GM21528 (cell line): ENCODE measurements at regions not wholly inside any gene's neighbourhood (a gene's known extent, or its start where the extent isn't known, plus 50 kb on each side); places are given as distances from the start of the nearest gene placed in this dataset.

Experiments used
- ATAC-seq: cut with Tn5 transposase; IDR thresholded peaks from one replicate; pipeline ENCODE4 v1.9.1; 2021; ENCODE audit warnings: mild to moderate bottlenecking, moderate library complexity; ENCODE audit not compliant: unreplicated experiment, low FRiP score

DNA sequence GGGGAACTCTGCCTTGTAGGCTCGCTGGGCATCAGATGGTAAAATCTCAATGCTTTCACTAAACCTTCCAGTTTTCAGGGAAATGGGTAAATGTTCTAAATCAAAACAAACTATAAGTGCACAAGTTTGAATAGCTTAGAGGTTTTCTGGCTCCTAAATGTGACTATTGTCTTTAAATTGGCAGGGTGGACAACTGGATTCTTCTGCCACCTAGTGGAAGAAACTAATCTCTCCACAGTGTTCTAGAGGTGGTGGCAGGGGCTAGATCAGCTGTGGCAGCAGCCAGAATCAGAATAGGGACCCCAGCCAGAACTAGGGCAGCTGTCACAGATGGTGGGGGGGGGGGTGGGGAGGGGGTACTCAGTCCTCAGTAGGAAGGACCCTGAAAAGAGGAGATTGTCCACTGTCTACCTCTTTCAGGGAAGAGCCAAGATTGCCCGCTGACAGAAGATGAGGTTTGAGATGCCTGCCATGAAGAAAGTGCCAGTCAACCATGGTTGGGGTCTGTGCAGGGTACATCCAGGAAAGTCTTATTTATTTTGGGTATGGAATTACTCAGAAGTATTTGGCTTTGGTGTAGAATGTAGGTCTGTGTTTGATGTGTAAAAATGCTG lies 201.4 kb downstream of the CCNG2 start:
- no peak for ATAC-seq

DNA sequence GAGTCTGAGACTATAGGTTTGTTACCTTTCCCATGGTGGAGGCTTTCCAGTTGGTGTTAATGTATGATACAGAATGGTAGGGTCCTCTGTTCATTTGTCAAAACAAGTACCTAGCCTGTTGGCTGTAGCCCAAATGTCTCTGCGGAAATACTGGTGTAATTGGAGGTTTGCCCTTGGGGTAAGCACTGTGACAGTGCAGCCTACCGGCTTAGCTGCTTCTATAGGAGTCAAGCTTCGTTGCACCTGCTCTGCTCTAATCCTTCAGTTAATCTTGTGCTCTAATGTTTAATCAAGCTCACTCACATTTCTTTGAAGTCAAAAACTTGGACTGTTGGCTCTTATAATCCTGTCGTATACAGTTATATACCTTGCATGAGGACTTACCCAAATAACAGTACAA lies 203.4 kb downstream of the CCNG2 start:
- ATAC-seq: no peak

DNA sequence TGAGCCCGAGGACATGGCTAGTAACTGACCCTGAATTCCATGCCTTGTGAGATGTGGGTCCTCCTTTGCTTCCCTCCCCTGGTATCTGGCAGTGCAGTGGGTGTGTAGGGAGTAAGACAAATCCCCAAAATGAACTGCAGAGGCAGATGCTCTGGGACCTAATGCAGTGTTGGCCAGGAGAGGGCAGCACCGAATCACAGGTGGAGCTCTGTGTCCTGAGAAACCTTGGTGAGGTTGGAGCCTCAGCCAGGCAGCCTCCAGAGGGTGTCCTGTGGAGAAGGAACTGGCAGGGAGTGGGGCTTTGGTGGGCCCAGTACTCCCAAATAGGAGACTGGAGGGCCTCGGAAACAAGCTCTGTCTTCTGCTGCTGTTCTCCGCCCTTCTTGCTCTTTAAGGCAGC lies 209.9 kb downstream of the CCNG2 start:
- peak; percentile 69 for ATAC-seq

DNA sequence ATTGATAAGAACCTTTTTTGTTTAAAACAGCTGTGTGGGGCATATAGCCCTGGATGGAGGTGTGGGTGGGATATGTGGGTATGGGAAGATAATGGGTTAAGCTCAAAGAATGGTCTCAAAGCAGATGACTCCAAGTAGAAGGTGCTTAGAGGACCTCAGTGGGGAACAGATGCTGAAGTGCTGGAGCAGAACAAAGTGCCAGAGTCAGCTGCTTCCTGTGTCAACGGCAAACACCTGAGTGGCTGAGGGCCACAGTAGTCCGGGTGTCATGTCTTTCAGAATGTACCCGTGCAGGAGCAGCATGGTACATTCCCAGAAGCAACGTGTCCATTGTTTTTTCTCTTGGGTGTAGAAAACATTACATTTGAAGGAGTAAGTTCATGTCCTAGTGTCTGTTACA lies 210.6 kb downstream of the CCNG2 start:
- ATAC-seq: no peak

DNA sequence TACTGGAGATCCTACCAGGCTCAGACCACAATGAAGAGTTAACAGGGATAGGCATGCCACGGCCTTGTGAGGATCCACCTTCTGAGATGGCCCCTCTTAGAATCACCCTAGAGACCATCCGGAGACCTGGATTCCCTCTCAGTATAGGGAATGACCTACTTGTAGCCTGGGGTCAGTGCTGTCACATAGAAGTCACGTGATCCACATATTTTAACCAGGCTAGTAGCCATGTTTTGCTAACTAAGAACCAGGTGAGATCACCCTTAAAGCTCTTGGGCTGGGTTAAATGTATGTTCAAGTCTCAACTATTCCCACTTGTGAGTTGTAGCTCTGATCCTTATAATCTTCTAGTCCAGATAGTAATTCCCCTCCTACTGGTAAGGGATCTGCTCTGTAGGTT lies 215.4 kb downstream of the CCNG2 start:
- no peak for ATAC-seq

DNA sequence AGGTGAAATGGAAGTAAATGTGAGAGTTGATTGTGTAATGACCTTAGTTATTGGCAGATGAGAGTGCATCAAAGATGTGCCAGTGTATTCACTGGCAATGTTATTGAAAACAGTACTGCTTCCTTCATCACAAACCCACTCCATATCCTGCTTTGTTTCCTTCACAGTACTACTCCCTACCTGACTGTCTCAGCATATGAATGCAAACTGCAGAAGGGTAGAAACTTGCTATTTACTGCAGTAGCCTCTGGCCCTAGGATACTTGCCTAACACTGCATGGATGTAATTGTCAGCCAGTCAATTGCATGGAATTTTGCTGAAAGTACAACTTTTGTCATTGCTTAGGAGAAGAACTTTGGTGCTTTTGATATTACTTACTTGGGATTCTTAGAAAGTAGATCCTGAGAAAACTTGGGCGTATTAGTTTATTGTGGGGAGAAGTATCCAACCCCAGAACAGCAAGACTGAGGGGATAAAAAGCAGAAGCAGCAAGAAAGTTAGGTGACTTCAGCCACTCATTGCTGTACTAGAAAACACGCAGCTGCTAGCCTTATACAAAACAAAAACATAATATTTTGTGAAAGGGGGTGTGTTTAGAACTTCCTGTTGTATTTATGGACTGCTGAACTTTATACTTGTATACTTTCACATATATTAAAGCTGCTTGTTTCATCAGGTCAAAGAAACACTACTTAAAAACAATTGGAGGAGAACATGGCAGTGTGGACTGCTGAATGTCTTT lies 219.0 kb downstream of the CCNG2 start:
- ATAC-seq: no peak

DNA sequence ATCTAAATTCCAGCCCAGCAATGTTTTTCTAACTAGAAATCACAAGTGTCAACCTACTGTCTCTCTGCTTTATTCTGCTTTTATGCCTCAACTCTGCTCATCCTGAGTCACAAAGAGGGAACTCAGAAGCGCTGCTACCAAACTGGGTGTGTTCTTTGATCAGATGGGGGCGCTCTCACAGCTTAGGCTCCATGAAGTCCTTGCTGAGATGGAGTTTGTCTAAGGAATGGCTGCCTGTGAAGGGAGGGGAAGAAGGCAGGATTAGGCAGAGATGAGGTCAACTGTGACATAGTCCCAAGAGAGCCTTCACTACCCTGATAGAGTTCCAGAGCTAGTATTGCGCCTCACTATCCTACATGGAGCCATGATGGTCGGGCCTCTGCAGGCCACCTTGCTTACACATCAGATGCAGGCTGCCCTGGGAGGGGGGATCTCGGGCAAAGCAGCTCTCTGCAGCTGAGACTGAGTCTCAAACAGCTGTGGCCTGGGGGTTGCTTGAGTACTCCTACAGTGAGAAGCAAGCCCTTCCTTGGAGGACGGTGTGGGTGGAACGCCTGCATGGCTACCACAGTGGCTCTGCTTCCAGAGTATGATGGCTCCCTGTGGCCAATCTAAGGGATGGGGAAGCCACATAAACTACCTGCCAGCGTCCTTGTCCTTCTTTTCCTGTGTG lies 219.9 kb downstream of the CCNG2 start:
- ATAC-seq: no peak

DNA sequence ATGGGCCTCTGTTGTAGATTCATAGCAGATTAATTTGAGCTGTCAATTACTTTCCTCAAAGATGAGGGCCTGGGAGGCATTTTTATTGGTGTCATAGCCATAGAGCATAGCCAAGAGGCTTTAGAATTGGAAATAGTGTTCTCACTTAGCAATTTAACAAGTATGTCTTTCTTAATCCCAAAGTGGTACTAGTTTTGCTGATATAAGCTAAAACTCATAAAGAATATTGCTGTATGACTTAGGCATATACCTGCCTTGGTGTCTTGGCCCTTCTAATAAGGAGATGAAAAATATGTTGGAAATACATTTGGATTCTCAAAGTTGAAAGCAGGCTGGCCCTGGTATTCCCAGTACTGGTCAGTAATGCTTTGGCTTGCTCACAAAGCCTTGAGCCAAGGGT lies 221.5 kb upstream of the CXCL13 start:
- no peak for ATAC-seq

DNA sequence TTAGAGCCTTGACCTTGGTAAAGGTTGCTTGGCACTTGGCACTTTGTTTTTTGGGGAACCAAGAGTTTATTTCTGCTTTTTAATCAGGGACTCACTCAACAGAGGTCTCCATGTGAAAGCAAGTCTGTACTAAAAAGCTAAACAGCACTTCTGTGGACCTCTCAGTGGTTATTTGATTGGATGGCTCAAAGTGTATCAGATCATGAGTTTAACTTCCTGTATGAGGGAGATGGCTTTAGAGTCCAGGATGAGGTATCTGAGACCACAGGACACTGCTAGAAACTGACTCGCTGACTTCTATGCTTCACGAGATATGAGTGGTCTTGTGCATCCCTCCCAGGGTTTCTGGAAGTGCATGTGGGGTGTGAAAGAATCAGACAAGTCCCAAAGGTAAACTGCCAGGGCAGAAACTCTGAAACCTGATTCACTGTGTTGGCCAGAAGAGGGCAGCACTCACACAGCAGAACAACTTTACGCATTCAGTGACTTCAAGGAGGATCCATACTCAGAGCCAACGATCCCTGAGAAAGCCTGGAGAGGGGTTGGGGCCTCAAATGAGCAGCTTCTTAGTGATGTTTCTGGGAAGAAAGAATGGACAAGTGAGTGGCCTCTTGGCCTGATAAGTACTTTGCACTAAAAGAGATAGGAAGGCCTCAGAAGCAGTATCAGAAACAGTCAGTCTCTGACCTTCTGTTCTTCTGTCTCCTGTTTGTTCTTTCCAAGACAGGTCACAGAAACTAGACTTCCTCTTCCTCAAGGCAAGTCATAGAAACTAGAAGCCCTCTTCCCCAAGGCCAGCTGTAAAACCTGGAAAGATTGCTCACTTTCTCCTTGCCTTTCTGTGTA lies 220.3 kb upstream of the CXCL13 start:
- ATAC-seq: peak; percentile 75

DNA sequence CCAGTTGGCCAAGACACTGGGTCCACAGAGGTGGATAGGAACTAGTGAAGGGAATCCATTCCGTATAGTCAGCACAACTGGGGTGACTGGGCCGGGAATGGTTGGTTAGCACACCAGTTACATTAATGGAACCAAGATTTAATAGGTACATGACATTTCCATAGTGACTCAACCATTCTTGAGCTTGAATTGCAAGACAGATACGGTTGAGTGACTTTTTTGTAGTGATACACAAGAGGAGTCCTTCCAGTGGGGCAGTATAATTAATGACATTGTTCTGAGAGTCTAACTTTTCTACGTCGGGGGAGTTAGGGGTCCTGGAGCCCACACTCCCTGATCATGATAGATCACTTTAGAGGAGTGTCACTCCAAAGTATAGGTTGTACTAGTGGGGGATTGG lies 211.6 kb upstream of the CXCL13 start:
- no peak for ATAC-seq

DNA sequence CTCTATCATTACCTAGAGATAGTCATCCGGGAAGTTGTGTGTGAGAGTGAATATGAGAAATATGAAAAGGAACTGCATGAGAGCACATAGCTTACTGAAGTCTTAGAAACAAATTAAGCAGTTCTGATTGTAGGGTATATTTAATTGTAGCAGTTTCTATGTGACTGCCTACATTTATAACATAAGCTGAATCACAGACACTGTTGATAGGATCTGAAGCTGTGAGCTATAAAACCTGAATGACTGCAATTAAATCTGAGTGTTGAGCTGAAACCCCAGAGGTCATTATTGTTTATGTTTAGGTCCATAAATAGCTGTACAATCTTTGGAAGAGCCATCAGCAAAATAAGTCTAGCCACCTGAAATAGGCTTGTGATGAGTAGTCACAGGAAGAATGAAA lies 210.1 kb upstream of the CXCL13 start:
- no peak for ATAC-seq

DNA sequence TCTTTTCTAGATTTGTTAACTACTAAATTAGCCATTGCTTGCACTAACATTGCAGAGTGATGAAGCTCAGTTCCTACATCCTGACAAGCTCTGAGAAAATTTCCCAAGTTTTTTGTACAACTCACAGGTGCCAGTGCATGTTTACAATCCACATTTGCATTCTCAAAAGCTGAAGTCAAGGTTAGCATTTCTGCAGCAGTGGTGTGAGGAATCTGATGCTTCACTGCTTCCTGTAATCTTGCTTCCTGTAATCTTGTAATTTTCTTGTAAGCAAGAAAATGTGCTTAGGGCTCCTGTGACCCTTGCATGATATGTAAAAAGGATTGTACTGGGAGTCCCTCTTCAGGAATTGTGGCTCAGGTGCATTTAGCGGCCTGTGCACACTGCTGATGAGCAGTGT lies 207.4 kb upstream of the CXCL13 start:
- ATAC-seq: no peak

DNA sequence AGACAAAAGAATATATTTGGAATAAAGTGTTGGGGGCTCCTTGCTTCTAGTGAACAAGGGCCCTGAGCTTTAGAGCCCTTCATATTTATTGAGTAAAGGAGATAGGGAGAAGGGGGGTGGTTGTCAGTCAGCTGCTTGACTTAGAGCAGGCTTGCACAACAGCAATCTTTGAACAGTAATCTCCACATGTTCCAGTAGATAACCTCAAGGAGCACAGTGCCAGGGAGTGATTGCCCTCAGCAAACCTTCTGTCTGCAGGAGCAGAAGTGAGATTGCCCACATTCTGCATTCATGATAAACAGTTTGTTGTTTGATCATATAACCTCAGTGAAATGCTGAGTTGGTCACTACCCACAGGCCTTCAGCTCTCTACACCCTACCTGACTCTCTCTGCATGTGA lies 205.8 kb upstream of the CXCL13 start:
- no peak for ATAC-seq

DNA sequence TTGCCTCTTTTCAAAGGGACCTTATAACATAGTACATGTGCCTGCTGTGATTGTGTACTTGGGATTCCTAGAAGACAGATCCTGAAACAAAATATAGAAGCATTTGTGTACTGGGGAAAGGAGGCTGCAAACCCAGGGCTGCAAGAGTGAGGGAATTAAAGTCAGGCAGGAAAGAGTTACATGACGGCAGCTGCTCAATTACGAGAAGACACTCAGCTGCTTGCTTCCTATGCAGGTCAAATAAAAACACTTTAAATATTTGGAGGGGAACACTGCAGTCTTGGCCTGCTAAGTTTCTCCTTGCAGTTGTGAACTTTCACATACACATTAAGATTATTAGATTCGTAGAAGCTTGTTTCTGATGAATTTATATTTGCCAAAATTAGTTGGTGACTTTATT lies 191.9 kb upstream of the CXCL13 start:
- ATAC-seq: no peak

DNA sequence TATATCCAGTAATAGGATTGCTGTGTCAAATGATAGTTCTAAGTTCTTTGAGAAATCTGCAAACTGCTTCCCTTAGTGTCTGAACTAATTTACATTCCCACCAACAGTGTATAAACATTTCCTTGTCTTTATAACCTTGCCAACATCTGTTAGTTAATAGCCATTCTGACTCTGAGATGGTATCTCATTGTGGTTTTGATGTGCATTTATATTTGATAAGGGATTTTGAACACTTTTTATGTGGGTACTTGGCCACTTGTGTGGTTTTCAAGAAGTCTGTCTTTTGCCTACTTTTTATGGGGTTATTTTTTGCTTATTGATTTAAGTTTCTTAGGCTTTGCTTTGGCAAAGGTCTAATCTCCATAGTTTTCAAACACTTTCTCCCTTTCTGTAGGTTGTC lies 189.9 kb upstream of the CXCL13 start:
- ATAC-seq: no peak

DNA sequence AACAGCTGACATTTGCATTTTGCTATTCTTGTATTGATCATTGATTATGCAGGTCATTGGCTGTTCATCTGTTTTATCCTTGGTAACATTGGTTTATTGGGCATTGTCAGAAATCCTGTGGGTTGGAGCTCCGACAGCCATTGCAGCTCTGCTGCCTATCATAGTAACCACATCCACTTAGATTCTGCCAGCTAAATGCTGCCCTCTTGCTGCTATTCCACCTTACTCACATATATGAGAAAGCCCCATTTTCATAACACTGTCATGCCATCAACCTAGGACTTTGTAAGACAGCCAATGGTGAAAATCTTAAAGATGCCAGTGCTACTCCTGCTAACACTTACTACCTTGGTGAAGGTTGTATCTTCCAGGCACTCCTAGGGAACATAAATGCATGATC lies 187.3 kb upstream of the CXCL13 start:
- no peak for ATAC-seq

DNA sequence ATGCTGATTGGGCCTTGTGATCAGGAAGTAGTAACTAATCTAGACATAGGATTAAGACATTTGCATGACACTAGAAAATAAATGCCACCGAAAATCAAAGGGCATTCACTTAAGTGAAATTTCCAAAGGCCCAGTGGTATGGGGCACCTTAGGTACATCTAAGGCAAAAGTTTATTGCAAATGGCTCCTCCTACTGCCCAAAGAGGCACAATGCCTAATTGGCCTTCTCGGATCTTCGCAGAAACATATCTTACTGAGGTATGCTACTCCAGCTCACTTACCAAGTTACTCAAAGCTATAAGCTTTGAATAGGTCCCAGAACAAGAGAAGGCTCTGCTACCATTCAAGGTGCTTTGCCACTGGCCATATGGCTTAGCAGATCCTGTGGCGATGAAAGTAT lies 174.8 kb upstream of the CXCL13 start:
- no peak for ATAC-seq

DNA sequence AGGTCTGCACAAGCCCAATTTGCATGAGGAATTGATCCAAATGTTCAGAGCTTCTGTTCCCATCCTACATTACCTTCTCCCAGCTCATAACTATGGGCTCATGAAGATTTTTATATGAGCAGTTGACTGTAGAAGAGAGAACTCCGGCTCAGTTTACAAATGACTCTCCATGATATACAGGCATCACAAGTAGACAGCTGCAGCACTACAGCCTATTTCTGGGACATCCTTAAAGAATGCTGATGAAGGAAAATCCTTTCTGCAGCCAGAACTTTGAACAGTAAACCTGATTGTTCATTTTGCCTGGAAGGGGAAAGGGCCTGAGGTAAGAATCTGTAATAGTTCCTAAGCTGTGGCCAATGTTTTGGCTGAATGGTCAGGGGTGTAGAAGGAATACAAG lies 174.1 kb upstream of the CXCL13 start:
- ATAC-seq: no peak

DNA sequence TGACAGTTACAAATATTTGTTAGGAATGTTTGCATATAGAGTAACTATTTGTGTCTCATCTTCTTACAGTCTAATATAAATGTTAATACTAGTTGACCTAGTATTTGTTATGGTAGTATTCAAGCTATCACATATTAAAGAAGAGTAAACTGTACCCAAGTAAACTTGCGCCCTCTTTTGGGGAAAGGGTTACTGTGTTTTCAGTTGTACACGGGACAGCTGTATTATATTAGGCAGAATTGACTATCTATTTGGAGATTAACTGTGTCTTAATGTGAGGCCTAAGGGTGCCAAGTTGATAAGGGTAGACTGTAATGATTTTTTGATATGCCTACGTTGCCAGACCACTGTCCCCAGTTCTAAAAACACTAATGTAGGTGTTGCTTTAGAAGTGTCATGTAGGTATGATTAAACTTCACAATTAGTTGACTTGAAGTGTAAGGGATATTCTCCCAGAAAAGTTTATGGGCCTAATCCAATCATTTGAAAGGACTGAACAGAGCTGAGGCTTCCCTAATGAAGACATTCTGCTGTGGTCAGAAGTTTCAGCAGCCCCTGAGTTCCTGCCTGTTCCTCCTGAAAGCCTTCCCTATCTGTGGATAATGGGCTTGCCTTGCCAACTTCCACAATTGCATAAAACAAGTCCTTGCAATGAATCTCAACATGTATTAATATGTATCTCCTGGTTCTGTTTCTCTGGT lies 172.8 kb upstream of the CXCL13 start:
- ATAC-seq: peak; percentile 13

DNA sequence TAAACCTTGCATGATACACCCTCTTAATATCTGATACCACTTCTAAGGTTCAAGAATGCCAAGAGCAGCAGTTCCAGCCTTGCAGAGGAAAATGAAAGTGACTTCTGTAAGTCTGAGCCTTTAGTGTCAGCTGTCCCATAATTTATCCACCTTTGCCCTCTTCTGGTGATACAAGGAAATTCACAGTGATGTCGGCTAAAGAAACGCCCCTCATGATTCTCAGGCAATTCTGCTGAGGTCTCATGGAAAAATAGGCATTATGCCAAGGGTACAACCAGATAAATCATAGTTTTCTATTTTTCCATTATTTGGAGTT lies 172.2 kb upstream of the CXCL13 start:
- ATAC-seq: peak; percentile 91
